ENCODE measurements at regions not wholly inside any gene's neighbourhood (a gene's known extent, or its start where the extent isn't known, plus 50 kb on each side); places are given as distances from the start of the nearest gene placed in this dataset.

DNA sequence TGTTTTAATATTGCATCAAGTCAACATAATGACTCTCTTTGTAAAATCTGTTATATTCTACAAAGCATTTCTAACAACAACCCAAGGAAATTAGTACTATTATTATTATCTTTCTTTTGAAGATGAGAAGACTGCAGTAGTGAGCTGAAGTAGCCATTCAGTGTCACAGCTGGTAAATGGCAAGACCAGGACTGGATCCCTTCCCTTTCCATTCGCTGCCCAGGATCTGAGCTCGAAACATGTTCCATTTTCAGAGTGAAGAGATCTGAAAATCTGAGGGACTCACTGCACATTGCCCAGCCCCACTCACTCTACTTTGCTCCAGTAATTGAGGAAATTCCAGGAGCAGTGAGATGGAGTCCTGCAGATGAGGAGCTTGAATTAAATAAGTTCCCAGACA is 240.0 kb upstream of the BLID start:
- Histone ChIP-seq H3K9me1 (ENCODE audit: insufficient read depth, low read length) (no peaks in the 10 kb centered on the region), H3K18ac (ENCODE audit: low read depth, low read length) (no peak overlapping the region), H3K4me1 (ENCODE audit: control insufficient read depth, insufficient read depth, low read length) (peaks cover 3% of the 10 kb centered on the region; the same call in 1 of the 2 replicates), H3K36me3 (ENCODE audit: control insufficient read depth, insufficient read depth, low read length) (peaks cover 7% of the 10 kb centered on the region), H3K27me3 (ENCODE audit: control insufficient read depth, insufficient read depth, low read length) (no peaks in the 10 kb centered on the region), H3K27ac (ENCODE audit: insufficient read depth, low read length) (no peak overlapping the region), H4K91ac (ENCODE audit: insufficient read depth, low read depth, low read length) (no peak overlapping the region), H3K4me3 (ENCODE audit: insufficient read depth, low read depth, low read length) (no peak overlapping the region), H3K4me2 (ENCODE audit: low read depth, low read length) (no peak overlapping the region), H3K56ac (ENCODE audit: extremely low read depth, insufficient read depth, low read length) (no peak overlapping the region), H2BK20ac (ENCODE audit: low read depth, low read length) (no peak overlapping the region), H2AK5ac (ENCODE audit: low read depth, low read length) (no peak overlapping the region), H3K79me1 (ENCODE audit: low read depth in 1 of 2, low read length in 2 of 2) (peaks cover 0 to 3% of the 10 kb centered on the region in 2 experiments; a peak in 1 of 4 replicates), H2AK9ac (replicated peaks; ENCODE audit: low read depth, low read length, poor library complexity) (no peak overlapping the region), H4K20me1 (ENCODE audit: insufficient read depth, low read length) (no peaks in the 10 kb centered on the region), H2BK120ac (ENCODE audit: low read depth, low read length) (no peak overlapping the region), H3K23ac (ENCODE audit: low read depth, low read length) (no peak overlapping the region), H4K8ac (ENCODE audit: low read depth in 2 of 2, low read length in 2 of 2) (no peak overlapping the region), H3K9me3 (ENCODE audit: control insufficient read depth, insufficient read depth, low read length) (no peaks in the 10 kb centered on the region), H2BK5ac (ENCODE audit: low read depth, low read length, poor library complexity, severe bottlenecking) (no peak overlapping the region), H3K14ac (replicated peaks; ENCODE audit: low read depth, low read length) (no peak overlapping the region), H3K9ac (ENCODE audit: low read depth, low read length) (no peak overlapping the region), H2AFZ (replicated peaks; ENCODE audit: low read length, poor library complexity) (no peak overlapping the region), H4K5ac (ENCODE audit: low read depth, low read length) (no peak overlapping the region), H3K4ac (ENCODE audit: low read depth, low read length) (no peak overlapping the region), H2BK15ac (ENCODE audit: low read depth, low read length) (no peak overlapping the region)
- in situ Hi-C loops (cut with MboI; ENCODE audit: low sequenced_read_pairs) (no loop called here), intact Hi-C loops (cut with micrococcal nuclease) (no loop called here), dilution Hi-C loops (cut with HindIII; ENCODE audit: low sequenced_read_pairs, unreplicated experiment) (no loop called here)
- POLR2A ChIA-PET (ENCODE audit: unreplicated experiment) = no interaction called here
- WGBS, 2 experiments (ENCODE audit: extremely low coverage in 2 of 2, insufficient read length in 1 of 2) = no CpG with 5 or more reads among the region's 2 CpGs
- no peak for TF ChIP-seq MAFK (IDR thresholded peaks at IDR 0.05; ENCODE audit: low read depth, low read length)
- TF ChIP-seq CHD1 (IDR thresholded peaks at IDR 0.05; ENCODE audit: low read depth, low read length) = no peak
- no peak for TF ChIP-seq BHLHE40 (IDR thresholded peaks at IDR 0.05; ENCODE audit: low read depth, low read length)
- CTCF ChIA-PET = no interaction called here
- DNase-seq (no peak), ATAC-seq (ENCODE audit: low read depth) (no peak)
- no TSS peak for BruUV-seq (replicated peaks)
